CD1c-positive myeloid dendritic cell (primary cell): ENCODE measurements at regions not wholly inside any gene's neighbourhood (a gene's known extent, or its start where the extent isn't known, plus 50 kb on each side); places are given as distances from the start of the nearest gene placed in this dataset.

ENCODE experiments used
- DNase-seq: peaks from one replicate; pipeline ENCODE4 v3.0.0-alpha.2; 2016; ENCODE audit errors: extremely low spot score

DNA sequence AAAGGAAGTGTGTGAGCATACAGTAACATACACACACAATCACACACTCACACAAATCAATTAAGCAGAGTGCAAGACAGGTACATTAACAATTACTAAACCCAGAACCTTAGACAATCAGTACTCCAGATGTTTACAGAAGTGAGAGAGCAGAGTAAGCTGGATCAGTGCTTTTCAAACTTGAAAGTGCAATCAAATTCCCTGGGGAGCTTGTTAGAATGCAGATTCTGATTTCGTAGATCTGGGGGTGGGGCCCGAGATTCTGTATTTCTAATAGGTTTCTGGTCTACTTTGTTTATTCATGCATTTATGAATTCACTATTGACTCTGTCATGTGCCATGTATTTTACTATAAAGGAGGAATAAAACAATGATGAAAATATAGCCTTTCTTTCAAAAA is 179.6 kb upstream of the PHYHIPL start:
- no peak for DNase-seq

DNA sequence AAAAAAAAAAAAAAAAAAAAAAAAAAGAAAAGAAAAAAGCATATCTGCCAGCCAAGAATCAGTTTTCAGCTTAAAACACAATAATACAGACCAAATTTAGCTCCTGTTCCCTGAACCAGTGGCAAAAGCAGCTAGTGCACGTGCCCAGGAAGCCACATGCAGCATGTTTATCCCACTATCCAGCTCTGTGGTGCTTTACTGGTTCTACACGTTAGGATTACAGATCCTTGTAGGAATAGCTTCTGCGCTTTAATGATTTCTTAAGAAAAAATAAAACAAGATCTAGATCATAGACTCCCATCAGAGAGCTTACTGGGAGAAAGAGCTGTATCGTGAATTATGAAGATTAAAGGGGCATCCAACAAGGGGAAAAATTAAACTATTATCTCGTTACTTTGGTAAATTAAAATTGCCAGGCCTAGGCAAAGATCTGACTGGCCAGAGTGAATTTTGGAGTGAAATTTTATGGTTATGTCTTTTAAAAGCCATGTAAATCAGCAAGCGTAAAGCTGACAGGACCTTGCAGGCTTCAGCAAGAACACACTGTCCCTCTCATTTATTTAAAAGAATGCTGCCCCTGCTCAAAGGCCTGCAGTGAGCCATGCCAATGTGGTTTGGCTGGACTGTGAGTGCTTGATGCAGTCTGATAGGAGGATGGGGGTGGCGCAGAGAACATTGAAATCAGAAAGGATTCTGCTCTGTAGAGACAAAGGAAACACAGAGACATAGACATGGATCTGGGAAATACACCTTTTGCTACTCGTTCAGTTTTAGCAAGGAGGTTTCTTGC is 177.3 kb upstream of the PHYHIPL start:
- DNase-seq, result no peak

DNA sequence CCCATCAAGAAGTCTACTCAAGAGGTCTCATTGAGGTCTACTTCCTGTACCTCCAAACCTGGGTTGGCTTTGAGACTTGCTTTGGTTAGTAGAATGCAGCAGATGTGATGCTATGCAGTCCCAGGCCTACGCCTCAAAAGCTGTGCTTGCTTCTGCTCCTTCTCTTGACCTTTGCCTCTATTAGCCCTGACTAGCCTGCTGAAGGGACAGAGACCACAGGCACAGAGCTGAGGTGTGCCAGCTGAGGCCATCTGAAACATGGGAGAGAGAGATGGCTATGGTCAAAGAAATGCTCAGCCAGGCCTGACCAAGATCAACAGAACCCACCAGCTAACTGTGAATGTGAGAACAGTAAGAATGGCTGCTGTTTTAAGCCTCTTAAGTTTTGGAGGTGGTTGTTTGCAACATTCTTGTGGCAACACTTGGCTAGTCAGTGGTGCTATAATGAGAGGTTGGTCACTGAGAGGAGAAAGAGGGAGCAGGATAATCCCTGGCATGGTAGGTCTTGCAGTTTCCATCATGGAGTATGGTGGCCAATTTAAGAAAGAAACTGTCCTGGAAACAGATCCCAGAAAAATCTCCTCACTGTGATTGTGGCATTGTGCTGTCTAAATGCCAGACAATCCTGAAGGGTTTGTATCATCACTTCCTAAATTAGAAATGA is 176.1 kb upstream of the PHYHIPL start:
- no peak for DNase-seq

DNA sequence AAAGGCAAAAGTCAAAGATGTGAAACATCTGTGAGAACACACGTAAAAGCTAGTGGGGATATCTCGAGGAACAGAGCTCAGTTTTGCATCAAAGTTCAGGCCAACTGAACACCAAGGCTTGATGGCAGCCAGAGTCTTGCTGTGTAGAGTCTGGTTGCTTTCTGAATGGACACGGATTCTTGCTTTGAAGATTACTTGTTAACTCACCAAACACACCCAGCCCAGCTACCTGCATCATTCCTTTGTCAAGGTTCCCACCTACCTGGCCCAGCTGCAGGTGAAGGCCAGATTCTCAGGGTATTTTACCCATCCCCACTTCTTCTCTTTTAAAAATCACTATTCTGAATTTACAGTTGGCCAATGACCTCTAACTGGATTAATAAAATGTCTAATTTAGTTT is 174.4 kb upstream of the PHYHIPL start:
- no peak for DNase-seq

DNA sequence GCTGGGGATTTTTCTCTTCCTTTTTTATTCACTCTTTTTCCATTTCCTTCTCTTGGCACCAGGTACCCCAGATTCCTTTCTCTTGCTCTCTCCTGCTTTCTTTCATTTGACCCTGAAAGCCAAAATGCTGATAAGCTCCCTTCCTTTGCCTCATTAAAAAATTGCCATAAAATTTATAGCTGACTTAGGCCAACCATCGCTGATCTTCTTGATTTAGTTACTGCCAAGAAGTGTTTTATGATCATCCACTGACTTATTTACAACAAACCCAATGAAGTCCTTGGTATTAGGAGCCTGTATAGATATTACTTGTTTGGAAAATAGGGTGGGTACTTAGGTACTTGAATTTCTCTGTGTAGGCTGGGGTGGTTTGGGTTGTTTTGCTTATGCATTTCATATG is 173.2 kb upstream of the PHYHIPL start:
- DNase-seq, result no peak

DNA sequence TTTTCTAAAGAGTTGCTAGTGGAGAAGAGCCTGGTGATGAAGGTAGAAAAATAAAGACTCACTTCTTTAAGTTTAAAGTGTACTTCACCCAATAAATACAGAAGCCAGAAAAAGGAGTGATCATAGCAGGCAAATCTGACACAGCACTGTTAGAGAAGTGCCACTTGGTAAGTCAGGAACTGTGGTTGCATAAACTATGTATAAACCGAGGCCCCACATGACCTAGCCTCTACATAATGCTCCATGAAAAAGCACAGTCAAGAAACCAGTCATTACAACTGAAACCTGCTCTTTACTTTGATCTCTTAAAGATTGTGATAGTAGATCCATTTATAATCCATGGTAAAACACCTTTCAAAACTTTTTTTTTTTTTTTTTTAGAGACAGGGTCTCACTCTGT is 172.1 kb upstream of the PHYHIPL start:
- no peak for DNase-seq

DNA sequence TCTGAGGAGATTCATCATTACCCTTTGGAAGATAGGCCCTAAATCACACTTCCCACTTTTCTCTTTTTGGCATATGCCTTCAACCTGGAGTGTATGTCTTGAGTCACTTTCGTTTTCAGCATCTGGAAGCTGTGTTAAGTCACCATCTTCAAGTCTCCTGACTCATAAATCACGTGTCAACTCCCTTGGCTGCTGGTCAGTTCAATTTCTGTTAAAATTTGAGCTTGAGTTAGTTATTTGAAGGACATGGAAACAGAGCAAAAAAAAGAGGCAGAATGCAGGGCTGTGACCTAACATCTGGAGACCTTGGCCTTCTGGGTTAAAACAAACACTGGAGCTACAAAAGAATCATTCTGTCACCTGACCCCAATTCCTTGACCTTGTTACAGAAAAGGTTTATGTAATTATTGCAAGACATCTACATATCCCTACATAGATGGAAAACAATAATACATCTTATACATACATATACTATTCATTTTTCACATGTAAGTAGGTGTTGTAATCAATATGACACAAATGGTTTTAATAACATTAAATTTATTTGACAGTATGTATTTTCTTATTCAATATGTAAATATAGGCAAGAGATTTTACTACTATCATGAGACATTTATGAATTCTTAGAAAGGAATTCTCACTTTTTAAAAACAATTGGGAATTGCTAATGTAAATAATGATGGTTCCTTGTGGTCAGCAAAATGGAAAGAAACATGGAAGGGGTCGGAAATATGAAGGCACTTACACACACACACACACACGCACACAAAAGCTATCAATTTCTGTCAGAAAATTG is 169.7 kb upstream of the PHYHIPL start:
- DNase-seq, result no peak

- no peak for DNase-seq
Measured at GRCh38 chr10:59007307-59008025, 169.0 kb upstream of the PHYHIPL start.

DNA sequence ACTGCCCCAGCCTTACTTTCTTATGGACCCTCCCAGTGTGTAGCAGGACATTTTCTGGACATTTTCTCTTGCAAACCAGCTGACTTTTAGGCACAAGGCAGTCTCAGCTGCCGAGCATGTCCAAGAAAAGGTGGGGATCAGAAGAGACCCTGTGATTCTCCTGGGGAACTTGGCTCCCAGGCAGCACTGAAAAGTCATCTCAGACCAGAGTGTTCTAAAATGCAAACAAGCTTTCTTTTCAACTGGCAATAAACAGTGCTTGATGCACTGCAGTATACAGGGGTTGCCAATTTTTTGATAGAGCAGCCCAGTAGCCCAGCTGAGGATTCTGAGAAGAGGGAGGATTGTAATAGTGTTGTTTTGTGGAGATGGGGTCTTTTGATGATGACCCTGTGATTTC is 168.0 kb upstream of the PHYHIPL start:
- no peak for DNase-seq

- no peak for DNase-seq
Measured at GRCh38 chr10:59011972-59012632, 164.3 kb upstream of the PHYHIPL start.

- DNase-seq, result no peak
Measured at GRCh38 chr10:59012839-59013238, 163.6 kb upstream of the PHYHIPL start.

GRCh38 chr10:59016043-59016442 is 160.4 kb upstream of the PHYHIPL start:
- DNase-seq, result no peak

- DNase-seq, result no peak
Measured at GRCh38 chr10:59018977-59019376, 157.5 kb upstream of the PHYHIPL start.

DNA sequence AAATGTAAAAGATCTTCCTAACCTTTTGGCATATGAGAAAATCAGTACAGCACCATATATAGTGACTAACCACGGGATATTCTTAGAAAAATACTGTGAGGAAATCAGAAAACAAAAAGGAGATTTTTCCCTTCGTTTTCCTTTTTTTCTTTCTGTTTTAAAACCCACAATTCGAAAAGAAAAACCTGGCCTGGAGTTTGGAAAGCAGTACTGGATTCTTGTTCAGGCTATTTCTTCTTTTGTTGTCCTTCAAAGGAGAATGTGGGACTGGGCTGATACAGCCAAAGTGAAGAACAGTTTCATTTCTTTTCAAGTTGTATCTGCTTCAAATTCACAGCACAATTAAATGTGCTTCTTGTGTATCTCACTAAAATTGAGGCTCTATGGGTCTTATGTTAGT is 156.8 kb upstream of the PHYHIPL start:
- no peak for DNase-seq

GRCh38 chr10:59020502-59020901 is 155.9 kb upstream of the PHYHIPL start:
- DNase-seq, result no peak

DNA sequence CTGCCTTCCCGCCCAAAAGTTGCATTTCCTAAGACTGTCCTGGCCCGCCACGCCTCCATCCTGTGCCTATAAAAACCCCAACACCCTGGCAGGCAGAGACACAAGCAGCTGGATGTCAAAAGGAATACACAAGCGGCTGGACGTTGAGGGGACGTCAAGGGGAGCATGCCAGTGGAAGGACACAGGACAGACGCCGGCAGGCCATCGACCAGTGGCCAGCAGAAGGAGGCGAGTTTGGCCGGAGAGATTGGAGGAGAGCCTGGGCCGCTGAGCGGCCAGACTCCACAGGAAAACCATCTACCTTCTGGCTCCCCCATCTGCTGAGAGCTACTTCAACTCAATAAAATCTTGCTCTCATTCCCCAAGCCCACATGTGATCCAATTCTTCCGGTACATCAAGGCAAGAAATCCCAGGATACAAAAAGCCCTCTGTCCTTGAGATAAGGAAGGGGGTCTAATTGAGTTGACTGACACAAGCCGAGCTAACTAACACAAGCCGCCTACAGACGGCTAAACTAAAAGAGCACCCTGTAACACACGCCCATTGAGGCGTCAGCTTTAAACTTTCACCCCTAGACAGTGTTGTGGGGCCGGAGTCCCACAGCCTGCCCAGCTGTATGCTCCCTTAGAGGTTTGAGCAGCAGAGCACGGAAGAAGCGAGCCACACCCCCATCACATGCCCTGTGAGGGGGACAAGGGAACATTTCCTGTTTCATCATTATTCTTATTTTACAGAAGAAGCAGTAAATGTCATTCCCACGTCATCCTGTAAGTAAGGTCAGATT is 150.3 kb upstream of the PHYHIPL start:
- DNase-seq, result no peak

GRCh38 chr10:59027975-59028655 is 148.3 kb upstream of the PHYHIPL start:
- no peak for DNase-seq

- no peak for DNase-seq
Measured at GRCh38 chr10:59033622-59034021, 142.8 kb upstream of the PHYHIPL start.

DNA sequence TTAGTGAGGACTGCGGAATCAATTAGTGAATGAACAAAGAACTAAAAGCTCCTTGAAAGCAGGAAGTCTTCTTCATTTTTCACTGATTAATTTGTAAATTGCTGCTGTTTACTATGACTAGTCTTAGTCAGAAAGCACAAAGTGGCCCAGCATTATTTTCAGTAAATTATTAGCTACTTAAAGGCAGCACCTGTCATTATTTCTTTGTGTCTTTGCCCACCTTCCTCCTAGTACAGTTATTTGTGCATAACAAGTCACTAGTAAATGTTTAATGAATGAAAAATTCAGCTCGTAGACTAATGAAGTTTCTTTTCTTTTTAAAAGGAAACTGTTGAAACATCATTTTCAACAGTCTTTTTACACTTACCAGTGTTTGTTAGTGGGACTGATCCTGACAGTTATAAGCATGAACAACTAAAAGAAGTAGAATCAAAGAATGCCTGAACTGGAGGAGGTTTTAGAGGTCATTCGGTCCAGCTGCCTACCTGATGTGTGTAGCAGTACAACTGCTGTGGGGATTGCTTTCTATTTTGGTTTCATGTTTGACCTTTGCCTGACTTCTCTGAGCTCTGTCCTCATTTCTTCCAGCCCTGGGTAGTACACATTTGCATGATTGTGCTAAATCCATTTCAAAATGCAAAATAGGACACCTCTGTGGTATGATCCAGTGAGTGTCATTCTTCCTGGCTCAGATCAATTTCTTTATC is 140.0 kb upstream of the PHYHIPL start:
- DNase-seq, result no peak

GRCh38 chr10:59037018-59037389 is 139.4 kb upstream of the PHYHIPL start:
- DNase-seq, result no peak
